Endothelial cell of umbilical vein (primary cell): ENCODE measurements at regions not wholly inside any gene's neighbourhood (a gene's known extent, or its start where the extent isn't known, plus 50 kb on each side); places are given as distances from the start of the nearest gene placed in this dataset.

ENCODE experiments used
- EZH2 ChIP-seq: IDR thresholded peaks from 2 replicates; pipeline ENCODE4 v1.6.1; 2012; ENCODE audit warnings: borderline replicate concordance, low read depth, mild to moderate bottlenecking, moderate library complexity, low read length, inconsistent platforms; ENCODE audit not compliant: severe bottlenecking
- MYC ChIP-seq: IDR thresholded peaks from one replicate; pipeline ENCODE4 v1.6.1; 2011; ENCODE audit warnings: mild to moderate bottlenecking, low read depth, low read length
- POLR2A ChIP-seq: IDR thresholded peaks from 2 replicates; pipeline ENCODE4 v1.6.1; 2012; ENCODE audit warnings: low read depth, mild to moderate bottlenecking, control low read depth, low read length
- POLR2AphosphoS5 ChIP-seq: IDR thresholded peaks from 2 replicates; pipeline ENCODE4 v1.6.1; 2012; ENCODE audit warnings: low read depth, mild to moderate bottlenecking, control low read depth, low read length, moderate library complexity; ENCODE audit not compliant: insufficient read depth
- TF ChIP-seq, protein P1 (sequence below), 2 donors: IDR thresholded peaks; 1 replicate in 1 of 2; 2 replicates in 1 of 2; pipeline ENCODE4 v1.5.1; 2011; ENCODE audit warnings: low read length in 2 of 2, mild to moderate bottlenecking in 2 of 2, moderate library complexity in 2 of 2, control low read depth in 1 of 2, inconsistent platforms in 1 of 2, low read depth in 1 of 2; ENCODE audit not compliant: insufficient read depth in 1 of 2; ENCODE audit errors: extremely low read depth in 1 of 2
- TF ChIP-seq, protein P2 (sequence below): IDR thresholded peaks from 2 replicates; pipeline ENCODE4 v1.6.1; 2011; ENCODE audit not compliant: insufficient read depth, insufficient read length

DNA sequence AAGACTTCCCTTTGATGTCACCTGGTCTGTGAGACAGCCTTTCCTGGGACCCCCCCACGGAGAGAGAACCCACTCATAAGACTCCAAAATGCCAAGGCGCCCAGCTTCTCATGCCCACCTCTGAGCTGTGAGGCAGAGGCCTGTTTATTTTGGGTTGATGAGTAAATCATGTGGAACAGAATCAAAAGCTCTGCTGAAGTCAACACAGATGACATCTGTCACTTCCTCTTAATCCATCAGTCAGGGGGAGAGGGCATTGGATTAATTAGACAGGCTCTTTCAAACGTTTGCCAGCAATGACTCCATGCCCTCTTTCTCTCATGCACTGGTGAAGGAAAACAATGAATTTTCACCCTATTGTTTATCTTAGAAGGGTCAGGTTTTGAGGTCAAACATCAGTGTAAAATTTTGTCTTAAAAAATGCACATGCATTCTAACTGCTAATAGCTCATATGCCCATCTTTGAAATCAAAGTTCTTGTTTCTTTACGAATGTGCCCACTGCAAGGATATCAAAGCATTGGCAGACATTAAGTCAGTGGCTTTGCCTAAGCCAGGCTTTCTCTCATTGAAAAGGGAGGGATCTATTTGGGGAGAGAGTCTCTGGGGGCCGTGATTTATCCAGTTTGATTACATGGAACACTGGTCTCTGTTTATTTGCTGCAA, 184.1 kb downstream of the ACKR3 start:
- TF ChIP-seq, protein P1, sequence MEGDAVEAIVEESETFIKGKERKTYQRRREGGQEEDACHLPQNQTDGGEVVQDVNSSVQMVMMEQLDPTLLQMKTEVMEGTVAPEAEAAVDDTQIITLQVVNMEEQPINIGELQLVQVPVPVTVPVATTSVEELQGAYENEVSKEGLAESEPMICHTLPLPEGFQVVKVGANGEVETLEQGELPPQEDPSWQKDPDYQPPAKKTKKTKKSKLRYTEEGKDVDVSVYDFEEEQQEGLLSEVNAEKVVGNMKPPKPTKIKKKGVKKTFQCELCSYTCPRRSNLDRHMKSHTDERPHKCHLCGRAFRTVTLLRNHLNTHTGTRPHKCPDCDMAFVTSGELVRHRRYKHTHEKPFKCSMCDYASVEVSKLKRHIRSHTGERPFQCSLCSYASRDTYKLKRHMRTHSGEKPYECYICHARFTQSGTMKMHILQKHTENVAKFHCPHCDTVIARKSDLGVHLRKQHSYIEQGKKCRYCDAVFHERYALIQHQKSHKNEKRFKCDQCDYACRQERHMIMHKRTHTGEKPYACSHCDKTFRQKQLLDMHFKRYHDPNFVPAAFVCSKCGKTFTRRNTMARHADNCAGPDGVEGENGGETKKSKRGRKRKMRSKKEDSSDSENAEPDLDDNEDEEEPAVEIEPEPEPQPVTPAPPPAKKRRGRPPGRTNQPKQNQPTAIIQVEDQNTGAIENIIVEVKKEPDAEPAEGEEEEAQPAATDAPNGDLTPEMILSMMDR (IDR thresholded peaks at IDR 0.05; ENCODE audit: extremely low read depth in 1 of 2, insufficient read depth in 1 of 2, low read depth in 1 of 2, low read length in 2 of 2): no peak
- no peak for TF ChIP-seq EZH2
- TF ChIP-seq, protein P2, sequence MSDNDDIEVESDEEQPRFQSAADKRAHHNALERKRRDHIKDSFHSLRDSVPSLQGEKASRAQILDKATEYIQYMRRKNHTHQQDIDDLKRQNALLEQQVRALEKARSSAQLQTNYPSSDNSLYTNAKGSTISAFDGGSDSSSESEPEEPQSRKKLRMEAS: no peak
- no peak for TF ChIP-seq POLR2A
- TF ChIP-seq MYC: no peak
- TF ChIP-seq POLR2AphosphoS5: no peak
